Hepatocyte (in vitro differentiated cells): ENCODE measurements at regions not wholly inside any gene's neighbourhood (a gene's known extent, or its start where the extent isn't known, plus 50 kb on each side); places are given as distances from the start of the nearest gene placed in this dataset.

ENCODE experiments used
- DNase-seq: peaks from one replicate; pipeline ENCODE4 v3.0.0-alpha.2; 2016; ENCODE audit warnings: low spot score
- H2AFZ ChIP-seq: fragments of 200-600 bp; sonication (generic); 2 replicates; pipeline ENCODE4 v1.6.0; 2016; ENCODE audit warnings: antibody characterized with exemption, mild to moderate bottlenecking
- H3K27ac ChIP-seq: fragments of 200-600 bp; sonication (generic); 2 replicates; pipeline ENCODE4 v1.5.1; 2016; ENCODE audit warnings: mild to moderate bottlenecking
- H3K27me3 ChIP-seq: fragments of 200-600 bp; sonication (generic); 2 replicates; pipeline ENCODE4 v1.6.1; 2016
- H3K36me3 ChIP-seq: fragments of 200-600 bp; sonication (generic); replicated peaks from 2 replicates; pipeline ENCODE4 v1.5.1; 2016; ENCODE audit warnings: low read depth; ENCODE audit not compliant: insufficient read depth
- H3K4me1 ChIP-seq: fragments of 200-600 bp; sonication (generic); 2 replicates; pipeline ENCODE4 v1.5.1; 2016; ENCODE audit warnings: mild to moderate bottlenecking, moderate library complexity; ENCODE audit not compliant: insufficient read depth
- H3K4me2 ChIP-seq: fragments of 200-600 bp; sonication (generic); 2 replicates; pipeline ENCODE4 v1.6.0; 2016
- H3K4me3 ChIP-seq: fragments of 200-600 bp; sonication (generic); 2 replicates; pipeline ENCODE4 v1.5.1; 2016; ENCODE audit warnings: mild to moderate bottlenecking
- H3K79me2 ChIP-seq: fragments of 200-600 bp; sonication (generic); 2 replicates; pipeline ENCODE4 v1.6.0; 2017; ENCODE audit warnings: mild to moderate bottlenecking
- H3K9me2 ChIP-seq: fragments of 200-600 bp; sonication (generic); replicated peaks from 2 replicates; pipeline ENCODE4 v1.6.0; 2017; ENCODE audit warnings: mild to moderate bottlenecking; ENCODE audit not compliant: insufficient read depth
- H3K9me3 ChIP-seq: fragments of 200-600 bp; sonication (generic); 2 replicates; pipeline ENCODE4 v1.5.1; 2016; ENCODE audit warnings: low read depth, mild to moderate bottlenecking
- H4K20me1 ChIP-seq: fragments of 200-600 bp; sonication (generic); 2 replicates; pipeline ENCODE4 v1.6.0; 2016; ENCODE audit warnings: mild to moderate bottlenecking; ENCODE audit not compliant: insufficient read depth, poor library complexity, severe bottlenecking
- EZH2 ChIP-seq: fragments of 200-600 bp; sonication (generic); IDR thresholded peaks from 2 replicates; pipeline ENCODE4 v1.6.1; 2016; ENCODE audit warnings: antibody characterized with exemption, mild to moderate bottlenecking, borderline replicate concordance
- EZH2phosphoT487 ChIP-seq: fragments of 200-600 bp; sonication (generic); IDR thresholded peaks from one replicate; pipeline ENCODE4 v1.6.1; 2018; ENCODE audit warnings: antibody characterized with exemption, mild to moderate bottlenecking, low read depth, moderate library complexity; ENCODE audit not compliant: unreplicated experiment, severe bottlenecking
- WGBS: methylation state at CpG from one replicate; pipeline ENCODE4 v1.1.6; 2016; ENCODE audit warnings: low lambda C conversion rate; ENCODE audit errors: missing lambda C conversion rate; 5-methylcytosine and 5-hydroxymethylcytosine counted together
- TF ChIP-seq, protein P1 (sequence below): fragments of 200-600 bp; sonication (generic); IDR thresholded peaks from 2 replicates; pipeline ENCODE4 v1.5.1; 2016; ENCODE audit warnings: antibody characterized with exemption, mild to moderate bottlenecking; ENCODE audit not compliant: poor library complexity

GRCh38 chr2:12506846-12507245 lies 209.9 kb upstream of the TRIB2 start:
- Histone ChIP-seq H3K4me2 (no peak overlapping the region), H3K79me2 (no peaks in the 10 kb centered on the region), H3K4me3 (no peak overlapping the region), H4K20me1 (no peaks in the 10 kb centered on the region), H3K36me3 (no peaks in the 10 kb centered on the region), H2AFZ (no peak overlapping the region), H3K4me1 (no peaks in the 10 kb centered on the region), H3K9me3 (no peaks in the 10 kb centered on the region), H3K27ac (no peak overlapping the region), H3K27me3 (no peaks in the 10 kb centered on the region), H3K9me2 (no peaks in the 10 kb centered on the region)
- DNase-seq: no peak
- no peak for TF ChIP-seq EZH2
- TF ChIP-seq, protein P1, sequence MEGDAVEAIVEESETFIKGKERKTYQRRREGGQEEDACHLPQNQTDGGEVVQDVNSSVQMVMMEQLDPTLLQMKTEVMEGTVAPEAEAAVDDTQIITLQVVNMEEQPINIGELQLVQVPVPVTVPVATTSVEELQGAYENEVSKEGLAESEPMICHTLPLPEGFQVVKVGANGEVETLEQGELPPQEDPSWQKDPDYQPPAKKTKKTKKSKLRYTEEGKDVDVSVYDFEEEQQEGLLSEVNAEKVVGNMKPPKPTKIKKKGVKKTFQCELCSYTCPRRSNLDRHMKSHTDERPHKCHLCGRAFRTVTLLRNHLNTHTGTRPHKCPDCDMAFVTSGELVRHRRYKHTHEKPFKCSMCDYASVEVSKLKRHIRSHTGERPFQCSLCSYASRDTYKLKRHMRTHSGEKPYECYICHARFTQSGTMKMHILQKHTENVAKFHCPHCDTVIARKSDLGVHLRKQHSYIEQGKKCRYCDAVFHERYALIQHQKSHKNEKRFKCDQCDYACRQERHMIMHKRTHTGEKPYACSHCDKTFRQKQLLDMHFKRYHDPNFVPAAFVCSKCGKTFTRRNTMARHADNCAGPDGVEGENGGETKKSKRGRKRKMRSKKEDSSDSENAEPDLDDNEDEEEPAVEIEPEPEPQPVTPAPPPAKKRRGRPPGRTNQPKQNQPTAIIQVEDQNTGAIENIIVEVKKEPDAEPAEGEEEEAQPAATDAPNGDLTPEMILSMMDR: no peak
- TF ChIP-seq EZH2phosphoT487: no peak
- WGBS: 77% methylated on average over 2 of the region's 2 CpGs

GRCh38 chr2:12507295-12507694 lies 209.4 kb upstream of the TRIB2 start:
- H3K9me3 ChIP-seq: no peaks in the 10 kb centered on the region
- no peak for DNase-seq
- H3K79me2 ChIP-seq: no peaks in the 10 kb centered on the region
- H3K4me3 ChIP-seq: no peak overlapping the region
- TF ChIP-seq, protein P1: no peak
- no peak for TF ChIP-seq EZH2phosphoT487
- no peak for TF ChIP-seq EZH2
- no peaks in the 10 kb centered on the region for H3K4me1 ChIP-seq
- no peak overlapping the region for H3K27ac ChIP-seq
- no peaks in the 10 kb centered on the region for H4K20me1 ChIP-seq
- H3K4me2 ChIP-seq: no peak overlapping the region
- H3K9me2 ChIP-seq: no peaks in the 10 kb centered on the region
- WGBS: 64% methylated on average over 7 of the region's 7 CpGs
- no peaks in the 10 kb centered on the region for H3K27me3 ChIP-seq
- no peak overlapping the region for H2AFZ ChIP-seq
- H3K36me3 ChIP-seq: no peaks in the 10 kb centered on the region

DNA sequence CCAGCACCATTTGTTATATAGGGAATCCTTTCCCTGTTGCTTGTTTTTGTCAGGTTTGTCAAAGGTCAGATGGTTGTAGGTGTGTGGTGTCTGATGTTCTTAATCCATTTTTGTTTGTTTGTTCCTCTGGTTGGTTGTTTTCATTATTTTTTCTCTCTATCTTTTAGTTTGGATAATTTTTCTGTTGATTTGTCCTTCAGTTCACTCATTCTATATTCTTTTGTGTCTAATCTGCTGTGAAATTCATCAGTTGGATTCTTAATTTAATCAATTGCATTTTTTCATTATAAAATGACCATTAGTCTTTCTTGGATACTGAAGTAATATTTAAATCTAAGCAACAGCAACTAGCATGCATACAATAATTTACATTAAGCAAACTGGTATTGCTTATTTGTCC lies 206.7 kb upstream of the TRIB2 start:
- Histone ChIP-seq H3K27me3 (no peaks in the 10 kb centered on the region), H2AFZ (no peak overlapping the region), H3K4me2 (no peak overlapping the region), H3K4me1 (peaks cover 6% of the 10 kb centered on the region), H4K20me1 (no peaks in the 10 kb centered on the region), H3K9me3 (no peaks in the 10 kb centered on the region), H3K9me2 (no peaks in the 10 kb centered on the region), H3K27ac (no peak overlapping the region), H3K4me3 (no peak overlapping the region), H3K36me3 (no peaks in the 10 kb centered on the region), H3K79me2 (no peaks in the 10 kb centered on the region)
- no peak for DNase-seq
- TF ChIP-seq EZH2phosphoT487: no peak
- TF ChIP-seq, protein P1: no peak
- no peak for TF ChIP-seq EZH2

GRCh38 chr2:12513339-12513738 lies 203.4 kb upstream of the TRIB2 start:
- DNase-seq: no peak
- Histone ChIP-seq H3K4me2 (no peak overlapping the region), H3K79me2 (no peaks in the 10 kb centered on the region), H4K20me1 (no peaks in the 10 kb centered on the region), H3K4me1 (peaks cover 7% of the 10 kb centered on the region), H3K27ac (no peak overlapping the region), H3K9me2 (no peaks in the 10 kb centered on the region), H2AFZ (no peak overlapping the region), H3K9me3 (no peaks in the 10 kb centered on the region), H3K36me3 (no peaks in the 10 kb centered on the region), H3K4me3 (no peak overlapping the region), H3K27me3 (no peaks in the 10 kb centered on the region)
- TF ChIP-seq EZH2phosphoT487 (no peak), EZH2 (no peak)
- TF ChIP-seq, protein P1: no peak
- WGBS: 83% methylated on average over 1 of the region's 1 CpG
